HG03521 (cell line): ENCODE measurements at regions not wholly inside any gene's neighbourhood (a gene's known extent, or its start where the extent isn't known, plus 50 kb on each side); places are given as distances from the start of the nearest gene placed in this dataset.
"Not testable (repeated sequence)": the region's sequence is repeated elsewhere in the genome, so short reads cannot be mapped to it uniquely, and the experiment has no call there.

Experiments
- ATAC-seq: cut with Tn5 transposase; IDR thresholded peaks from one replicate; pipeline ENCODE4 v1.9.1; 2021; ENCODE audit warnings: mild to moderate bottlenecking, moderate library complexity; ENCODE audit not compliant: unreplicated experiment

DNA sequence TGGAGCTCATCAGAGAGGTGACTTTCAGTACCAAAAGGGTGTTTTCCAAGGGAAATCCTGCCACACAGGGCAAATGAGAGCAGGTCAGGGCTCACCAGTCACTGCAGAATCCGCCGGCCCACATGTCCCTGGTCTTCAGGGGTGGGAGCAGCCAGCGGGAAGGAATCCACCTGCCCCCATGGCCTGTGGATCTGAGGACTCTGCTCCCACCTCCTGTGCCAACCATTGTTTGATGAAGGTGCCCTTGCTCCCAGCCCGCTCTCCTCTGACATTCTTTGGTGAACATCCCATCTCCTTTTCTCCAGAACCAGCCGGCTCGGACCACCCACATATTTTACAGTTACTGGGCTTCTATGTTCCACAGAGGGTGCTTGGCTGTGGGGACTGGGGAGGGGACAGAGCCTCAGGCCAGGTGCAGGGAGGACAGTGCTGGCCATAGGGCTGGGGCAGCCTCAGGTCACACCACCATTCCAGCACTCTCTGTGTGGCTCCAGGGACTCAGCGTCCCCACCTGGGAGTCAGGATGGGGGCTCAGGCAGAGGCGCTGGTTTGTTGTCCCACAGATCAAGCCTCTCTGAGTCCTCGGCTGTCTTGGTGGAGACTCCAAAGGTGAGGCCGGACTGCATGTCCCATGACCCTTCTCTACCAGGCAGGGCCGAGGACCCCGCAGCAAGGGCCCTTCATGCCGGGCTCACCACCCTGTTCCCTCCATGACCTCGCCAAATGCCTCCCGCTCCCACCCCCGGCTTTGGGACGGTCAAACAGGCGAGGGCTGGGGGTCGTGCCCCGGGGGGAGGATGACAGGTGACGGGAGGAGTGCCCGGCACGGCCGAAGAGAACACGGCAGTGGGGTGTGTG lies 183.2 kb upstream of the ZNF469 start:
- ATAC-seq: not testable (repeated sequence)

- ATAC-seq: not testable (repeated sequence)
Measured at GRCh38 chr16:88200154-88200895, 182.4 kb upstream of the ZNF469 start.

- no peak for ATAC-seq
Measured at GRCh38 chr16:88200896-88201185, 181.9 kb upstream of the ZNF469 start.

GRCh38 chr16:88201611-88202010 lies 181.1 kb upstream of the ZNF469 start:
- not testable (repeated sequence) for ATAC-seq

DNA sequence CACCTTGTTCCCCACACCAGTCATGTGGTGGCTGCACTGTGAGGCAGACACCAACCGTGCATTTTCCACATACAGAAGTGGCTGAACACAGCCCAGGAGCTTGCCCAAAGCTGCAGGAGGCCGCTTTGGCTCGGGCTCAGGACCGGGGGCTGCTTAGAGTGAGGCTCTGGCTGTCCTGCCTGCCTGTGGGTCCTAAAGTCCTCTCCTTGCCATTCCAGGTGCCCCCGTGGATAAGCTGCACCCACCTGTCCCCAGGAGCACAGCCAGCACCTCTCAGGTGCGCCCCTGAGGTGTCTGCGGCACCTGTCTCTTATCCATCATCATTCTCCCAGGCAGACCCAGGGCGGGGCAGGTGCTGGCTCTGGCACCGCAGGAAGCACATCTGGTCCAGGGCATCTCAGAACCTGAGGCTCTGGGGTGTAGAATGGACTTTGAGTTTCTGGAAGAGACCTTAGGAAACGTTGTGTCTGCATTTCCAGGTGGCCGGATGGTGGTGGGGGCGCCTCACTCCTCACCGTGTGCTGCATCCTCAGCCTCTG lies 180.5 kb upstream of the ZNF469 start:
- no peak for ATAC-seq

- ATAC-seq: not testable (repeated sequence)
Measured at GRCh38 chr16:88202856-88203681, 179.7 kb upstream of the ZNF469 start.

GRCh38 chr16:88204131-88205110 lies 178.3 kb upstream of the ZNF469 start:
- not testable (repeated sequence) for ATAC-seq

DNA sequence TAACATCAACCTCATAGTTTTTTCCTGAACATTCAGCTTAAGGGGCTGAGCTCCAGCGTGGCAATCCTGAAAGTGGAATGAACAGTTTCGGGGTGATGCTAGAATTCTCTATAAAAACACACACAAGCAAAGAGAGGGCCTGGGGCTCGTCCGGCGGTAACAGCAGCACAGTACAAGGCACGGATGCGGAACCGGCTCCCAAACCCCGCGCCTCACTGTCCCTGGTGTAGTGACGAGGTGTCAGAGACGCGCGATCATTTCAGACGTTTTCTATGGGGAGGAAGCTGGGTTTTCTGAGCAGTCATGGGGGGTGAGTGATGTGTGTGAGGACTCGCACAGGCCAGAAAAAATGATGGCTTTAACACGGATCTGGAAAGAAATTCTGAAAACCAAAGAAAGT lies 177.3 kb upstream of the ZNF469 start:
- not testable (repeated sequence) for ATAC-seq

DNA sequence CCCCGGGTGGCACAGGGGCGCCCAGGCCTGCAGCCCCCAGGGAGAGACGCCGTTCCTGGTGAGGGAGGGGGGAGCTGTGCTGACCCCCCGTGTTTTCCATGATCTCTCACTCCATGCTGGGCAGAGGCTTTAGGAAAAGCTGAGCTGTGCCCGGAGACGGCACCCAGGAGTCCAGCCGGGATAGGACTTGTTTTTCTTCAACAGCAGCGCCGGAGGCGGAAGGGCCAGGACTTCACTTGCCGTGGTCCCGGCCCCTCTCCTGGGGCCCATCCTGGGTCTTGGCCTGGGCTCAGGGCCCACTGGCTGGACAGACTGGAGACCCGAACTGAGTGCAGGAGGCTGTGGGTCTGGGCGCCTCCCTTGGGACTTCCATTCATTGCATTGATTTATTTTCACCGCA lies 176.8 kb upstream of the ZNF469 start:
- ATAC-seq: not testable (repeated sequence)

- not testable (repeated sequence) for ATAC-seq
Measured at GRCh38 chr16:88206516-88206915, 176.2 kb upstream of the ZNF469 start.

DNA sequence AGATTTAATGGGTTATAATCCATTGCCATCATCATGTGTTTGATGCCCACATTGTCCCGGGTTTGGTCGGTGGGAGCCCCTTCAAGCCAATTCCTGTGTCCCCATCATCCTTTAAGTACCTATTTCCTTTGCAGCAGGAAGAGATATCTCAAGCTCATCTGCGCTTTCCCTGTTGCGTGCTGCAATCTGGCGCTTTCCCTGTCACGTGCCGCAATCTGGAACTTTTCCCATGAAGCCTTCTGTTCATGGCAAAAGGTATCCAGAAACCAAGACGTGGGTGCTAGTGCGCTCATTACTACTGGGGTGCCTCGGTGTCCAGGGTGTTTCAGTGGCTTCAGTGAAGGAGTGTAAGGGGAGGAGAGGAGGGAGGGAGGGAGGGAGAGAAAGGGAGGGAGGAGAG lies 174.6 kb upstream of the ZNF469 start:
- no peak for ATAC-seq

DNA sequence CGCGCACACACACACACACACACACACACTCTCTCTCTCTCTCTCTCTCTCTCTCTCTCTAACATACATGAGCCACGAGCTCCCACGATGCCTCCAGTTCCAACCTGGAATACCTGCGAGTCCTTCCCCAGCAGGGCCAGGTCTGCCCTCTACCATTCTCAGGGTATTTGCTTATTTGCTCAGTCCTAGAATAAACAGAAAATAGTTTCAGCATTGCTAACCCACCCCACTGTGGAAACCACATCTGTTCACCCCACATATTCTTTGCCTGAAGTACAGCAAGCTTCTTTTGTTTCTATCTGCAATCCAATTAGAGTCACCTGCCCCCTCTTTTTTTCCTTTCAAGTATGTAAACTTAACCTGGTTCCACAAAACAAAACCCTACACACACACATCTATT lies 174.0 kb upstream of the ZNF469 start:
- ATAC-seq: not testable (repeated sequence)

DNA sequence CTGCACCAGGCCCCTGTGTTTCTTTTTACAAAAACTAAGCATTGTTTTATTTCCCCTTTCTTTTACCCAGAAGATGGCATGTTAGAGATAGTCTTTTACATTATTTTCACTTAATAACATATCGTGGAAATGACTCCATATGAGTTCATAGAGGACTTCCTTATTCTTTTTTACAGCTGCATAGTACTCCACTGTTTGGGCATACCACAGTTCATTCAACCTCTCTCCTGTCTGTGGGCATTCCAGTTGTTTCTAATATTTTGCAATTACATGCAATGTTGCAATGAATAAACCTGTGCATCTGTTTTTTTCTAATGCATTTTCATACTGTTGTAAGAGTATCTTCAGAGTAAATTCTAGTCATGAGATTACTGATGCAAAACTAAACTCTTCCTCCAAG lies 173.2 kb upstream of the ZNF469 start:
- not testable (repeated sequence) for ATAC-seq

DNA sequence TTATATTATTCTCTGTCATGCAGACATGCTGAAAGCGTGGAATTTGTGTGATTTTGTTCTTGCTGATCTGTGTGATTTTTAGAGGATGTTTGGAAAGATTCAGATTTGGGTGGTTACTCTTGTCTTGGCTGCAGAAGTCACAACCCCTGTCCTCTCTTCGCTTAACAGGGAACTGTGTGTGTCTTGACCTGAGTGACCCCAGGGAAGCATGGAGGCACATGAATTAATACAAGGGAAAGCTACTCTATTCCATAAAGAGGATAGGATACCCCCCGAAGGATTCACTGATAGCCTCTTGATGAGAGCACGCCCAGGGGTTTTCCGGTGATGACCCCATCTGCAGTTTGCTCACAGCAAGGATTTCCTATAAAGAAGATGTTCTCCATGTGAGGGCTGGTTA lies 168.8 kb upstream of the ZNF469 start:
- not testable (repeated sequence) for ATAC-seq

DNA sequence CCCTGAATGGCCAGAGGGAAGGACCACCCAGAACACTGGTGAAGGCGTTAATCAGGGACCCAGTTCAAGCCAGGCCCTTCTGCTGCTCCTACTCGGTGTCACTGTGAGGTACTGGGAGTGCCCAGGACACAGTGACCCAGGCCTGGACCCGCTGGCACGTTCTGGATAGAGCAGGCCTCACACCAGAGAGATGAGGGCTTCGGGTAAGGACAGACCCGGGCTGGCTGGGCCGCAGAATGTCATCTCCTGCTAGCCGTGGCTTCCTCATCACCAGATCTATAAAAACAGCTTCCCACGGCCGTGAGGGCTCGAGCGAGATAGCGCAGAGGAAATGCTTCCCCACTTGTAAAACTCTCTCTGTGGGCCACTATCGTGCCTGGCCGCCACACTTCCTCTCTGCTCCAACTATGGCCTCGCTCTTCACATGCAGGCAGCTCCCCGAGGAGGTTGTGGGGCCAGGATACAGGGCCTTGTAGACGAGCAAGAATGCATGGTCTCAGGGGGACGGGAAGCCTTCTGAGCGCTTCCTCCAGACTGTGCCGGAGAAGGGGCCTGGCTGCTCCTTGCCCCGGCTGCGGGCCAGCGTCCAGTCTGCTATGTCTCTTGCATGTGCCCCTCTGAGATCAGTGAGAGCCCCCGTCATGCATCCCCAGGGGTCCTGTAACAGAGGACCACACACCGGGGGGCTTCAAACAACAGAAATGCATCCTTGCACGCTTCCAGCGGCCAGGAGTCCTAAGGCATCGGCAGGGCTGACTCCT lies 161.6 kb upstream of the ZNF469 start:
- ATAC-seq: not testable (repeated sequence)

- ATAC-seq: not testable (repeated sequence)
Measured at GRCh38 chr16:88223696-88224095, 159.1 kb upstream of the ZNF469 start.

DNA sequence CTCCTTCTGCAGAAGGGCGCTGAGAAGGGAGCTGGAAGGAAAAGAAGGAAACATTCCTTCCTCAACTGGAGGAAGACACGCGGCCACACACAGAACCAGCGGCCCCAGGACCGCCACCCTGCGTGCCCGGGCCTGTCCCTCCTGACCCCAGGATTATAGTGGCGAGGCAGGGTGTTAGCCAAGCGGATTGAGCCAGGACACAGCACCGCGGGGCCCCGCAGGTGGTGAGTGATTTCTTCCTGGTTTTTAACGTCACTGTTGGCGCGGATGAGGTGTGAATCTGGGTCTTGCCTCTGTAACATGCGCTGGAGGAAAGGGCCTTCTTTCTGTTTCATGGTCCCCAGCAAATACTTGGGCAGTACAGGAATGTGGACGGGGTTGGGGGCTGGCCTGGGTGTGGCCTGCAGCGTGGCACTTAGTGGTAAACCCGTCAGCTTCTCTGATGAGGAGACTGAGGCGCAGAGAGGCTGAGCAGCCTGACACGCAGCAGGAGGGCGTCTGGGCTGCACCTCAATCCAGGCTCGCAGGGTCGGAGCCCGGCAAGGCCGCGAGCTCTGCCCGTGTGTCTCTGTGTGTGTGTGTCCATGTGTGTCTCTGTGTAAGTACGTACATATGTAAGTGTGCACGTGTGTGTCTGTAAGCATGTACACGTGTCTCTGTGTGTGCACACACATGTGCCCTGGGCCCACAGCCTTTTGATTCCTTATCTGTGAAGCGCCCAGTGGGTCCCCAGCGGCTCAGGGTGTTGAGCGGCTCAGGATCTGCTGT lies 158.4 kb upstream of the ZNF469 start:
- ATAC-seq: not testable (repeated sequence)

DNA sequence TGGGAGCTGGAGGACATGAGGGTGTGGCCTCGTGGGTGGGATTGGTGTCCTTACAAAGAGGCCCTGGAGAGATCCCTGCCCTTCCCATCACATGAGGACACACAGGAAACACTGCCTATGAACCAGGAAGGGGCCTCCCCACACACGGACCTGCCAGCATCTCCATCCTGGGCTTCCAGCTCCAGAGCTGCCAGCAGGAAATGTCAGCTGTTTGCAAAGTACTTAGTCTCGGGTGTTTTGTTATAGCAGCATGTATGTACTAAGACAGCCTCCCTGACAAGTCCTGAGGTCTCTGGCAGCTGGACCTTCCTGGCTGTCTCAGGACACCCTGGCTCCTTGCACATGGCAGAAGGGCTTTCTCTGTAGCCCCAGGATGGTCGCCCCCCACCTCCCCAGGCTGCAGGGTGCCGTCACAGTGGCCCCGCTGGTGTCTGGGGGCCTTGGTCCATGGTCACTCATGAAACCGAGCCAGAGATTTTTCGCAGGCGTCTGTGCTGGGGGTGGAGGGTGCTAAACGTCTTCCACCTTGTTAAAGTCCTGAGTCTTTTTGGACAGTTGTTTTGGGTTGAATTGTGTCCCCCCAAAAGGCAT lies 157.0 kb upstream of the ZNF469 start:
- not testable (repeated sequence) for ATAC-seq
